B cell (primary cell): ENCODE measurements at regions not wholly inside any gene's neighbourhood (a gene's known extent, or its start where the extent isn't known, plus 50 kb on each side); places are given as distances from the start of the nearest gene placed in this dataset.

Experiments
- ATAC-seq: fragments of 200-7000 bp; cut with Tn5 transposase; one replicate; pipeline ENCODE4 v1.10.0; 2021; ENCODE audit warnings: low read depth, mild to moderate bottlenecking, moderate number of reproducible peaks, moderate library complexity
- CTCF ChIA-PET: fragments of 350-600 bp; sonication (Branson Sonifier 250); formaldehyde crosslinking; loops from one replicate; lab custom pipeline; 2021; ENCODE audit warnings: antibody characterized with exemption, inconsistent platforms; lab: Charles Lee
- POLR2A ChIA-PET: fragments of 350-600 bp; sonication (Branson Sonifier 250); formaldehyde crosslinking; loops from one replicate; lab custom pipeline; 2021; ENCODE audit warnings: antibody characterized with exemption; lab: Charles Lee
- DNase-seq: peaks from one replicate; pipeline ENCODE4 v3.0.0; 2013
- H2AFZ ChIP-seq: 2 replicates; pipeline ENCODE4 v1.6.1; 2012; ENCODE audit warnings: mild to moderate bottlenecking, low read depth, low read length; ENCODE audit not compliant: insufficient read depth, poor library complexity, severe bottlenecking
- H3K27ac ChIP-seq, 2 donors: 1 replicate in 1 of 2; 2 replicates in 1 of 2; pipeline ENCODE4 v1.5.1; 2012 to 2013; ENCODE audit warnings: low read length in 2 of 2, mild to moderate bottlenecking in 2 of 2, moderate library complexity in 1 of 2
- H3K27me3 ChIP-seq, 4 experiments: fragments of 200-600 bp in 1 of 4; sonication (generic) in 1 of 4; replicated peaks in 1 of 4; 1 replicate in 2 of 4; 2 replicates in 2 of 4; pipeline versions ENCODE4 v1.6.1 to v1.7.0; 2013 to 2016; ENCODE audit warnings: low read length in 3 of 4, mild to moderate bottlenecking in 2 of 4, mixed read lengths in 1 of 4, moderate library complexity in 1 of 4; ENCODE audit not compliant: insufficient read depth in 4 of 4, control insufficient read depth in 3 of 4; ENCODE audit errors: control extremely low read depth in 1 of 4
- H3K36me3 ChIP-seq, 2 experiments: replicated peaks in 1 of 2; 1 replicate in 1 of 2; 2 replicates in 1 of 2; pipeline versions ENCODE4 v1.6.1 to v1.7.1; 2013; ENCODE audit warnings: low read length in 1 of 2; ENCODE audit not compliant: insufficient read depth in 2 of 2, control insufficient read depth in 1 of 2; ENCODE audit errors: control extremely low read depth in 1 of 2, extremely low read depth in 1 of 2
- H3K4me1 ChIP-seq, 2 donors: fragments of 200-600 bp in 1 of 2; sonication (generic) in 1 of 2; 1 replicate in 1 of 2; 2 replicates in 1 of 2; pipeline versions ENCODE4 v1.5.1 to v1.6.1; 2013 to 2017; ENCODE audit warnings: low read length in 2 of 2; ENCODE audit not compliant: control insufficient read depth in 2 of 2, insufficient read depth in 2 of 2
- H3K4me2 ChIP-seq: replicated peaks from 2 replicates; pipeline ENCODE3; 2012; ENCODE audit warnings: mild to moderate bottlenecking, low read depth, low read length; ENCODE audit not compliant: poor library complexity, severe bottlenecking
- H3K4me3 ChIP-seq, 5 experiments: fragments of 200-600 bp in 1 of 5; sonication (generic) in 1 of 5; 1 replicate in 3 of 5; 2 replicates in 2 of 5; pipeline versions ENCODE4 v1.5.1 to v1.7.0; 2011 to 2016; ENCODE audit warnings: low read length in 4 of 5, mild to moderate bottlenecking in 4 of 5, low read depth in 2 of 5, control low read depth in 1 of 5, moderate library complexity in 1 of 5; ENCODE audit not compliant: insufficient read depth in 1 of 5; ENCODE audit errors: control extremely low read depth in 1 of 5, extremely low read depth in 1 of 5
- H3K79me2 ChIP-seq: fragments of 200-600 bp; sonication (generic); one replicate; pipeline ENCODE4 v1.6.0; 2016; ENCODE audit warnings: low read length; ENCODE audit not compliant: control insufficient read depth, insufficient read depth
- H3K9ac ChIP-seq: fragments of 200-600 bp; sonication (generic); 2 replicates; pipeline ENCODE4 v1.6.1; 2017; ENCODE audit warnings: mild to moderate bottlenecking, low read length, moderate library complexity
- H3K9me3 ChIP-seq, 3 donors: one replicate each; pipeline versions ENCODE4 v1.6.1 to v1.7.1; 2013; ENCODE audit warnings: low read length in 2 of 3; ENCODE audit not compliant: control insufficient read depth in 2 of 3, insufficient read depth in 1 of 3; ENCODE audit errors: control extremely low read depth in 1 of 3
- H4K20me1 ChIP-seq: 2 replicates; pipeline ENCODE4 v1.6.0; 2012; ENCODE audit warnings: mild to moderate bottlenecking, low read length; ENCODE audit not compliant: insufficient read depth, control insufficient read depth, poor library complexity, severe bottlenecking
- H3K27ac Mint-ChIP-seq: one replicate; pipeline ENCODE4 v1.8.0; 2021; ENCODE audit warnings: mixed read lengths
- H3K27me3 Mint-ChIP-seq: one replicate; pipeline ENCODE4 v1.8.0; 2021; ENCODE audit warnings: mixed read lengths
- H3K4me1 Mint-ChIP-seq: one replicate; pipeline ENCODE4 v1.8.0; 2021; ENCODE audit warnings: mixed read lengths
- H3K4me3 Mint-ChIP-seq: one replicate; pipeline ENCODE4 v1.8.0; 2021; ENCODE audit warnings: mixed read lengths
- H3K9me3 Mint-ChIP-seq: one replicate; pipeline ENCODE4 v1.8.0; 2022; ENCODE audit warnings: mixed read lengths; ENCODE audit not compliant: insufficient read depth
- EZH2 ChIP-seq: IDR thresholded peaks from 2 replicates; pipeline ENCODE4 v1.6.1; 2012; ENCODE audit warnings: borderline replicate concordance, low read depth, mild to moderate bottlenecking, moderate library complexity, low read length; ENCODE audit not compliant: insufficient read depth, poor library complexity, severe bottlenecking
- WGBS: methylation state at CpG from one replicate; pipeline ENCODE4 v1.1.5; 2013; ENCODE audit warnings: missing lambda C conversion rate; ENCODE audit not compliant: insufficient coverage; 5-methylcytosine and 5-hydroxymethylcytosine counted together
- intact Hi-C: fragments of 100-400 bp; cut with micrococcal nuclease; formaldehyde crosslinking; loops from one replicate; pipeline ENCODE4 v1.10.0; 2022
- TF ChIP-seq, protein P1 (sequence below): fragments of 200-600 bp; IDR thresholded peaks from one replicate; pipeline ENCODE4 v1.8.0; 2022; ENCODE audit warnings: antibody characterized with exemption, mild to moderate bottlenecking

DNA sequence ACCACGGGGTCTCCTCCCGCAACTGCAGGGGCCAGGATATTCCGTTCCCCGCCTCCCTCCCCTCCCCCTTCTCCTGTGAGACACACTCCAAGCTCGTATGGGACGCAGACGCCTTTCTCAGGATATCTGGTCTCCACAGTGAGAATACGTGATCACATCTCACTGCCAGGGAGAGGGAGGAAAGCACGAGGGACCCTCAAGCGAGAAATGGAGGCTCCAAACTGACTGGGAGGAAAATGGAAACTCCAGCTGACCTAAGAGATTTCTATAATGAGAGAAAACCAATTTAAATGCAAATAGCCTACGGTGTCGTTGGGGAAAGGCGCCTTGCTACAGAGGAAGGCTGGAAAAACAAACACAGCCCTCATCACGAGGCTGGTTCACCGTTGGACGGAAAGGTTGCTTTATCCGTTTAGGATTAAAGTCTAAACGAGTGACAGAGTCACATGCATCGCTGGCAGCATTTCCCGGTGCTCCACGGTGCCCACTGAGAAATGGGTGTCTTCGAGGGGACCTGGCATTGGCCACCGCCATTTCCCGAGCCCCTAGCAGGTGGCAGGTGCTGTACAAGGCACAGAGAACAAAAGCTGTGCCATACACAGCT, 116.9 kb upstream of the CPEB4 start:
- H3K9me3 Mint-ChIP-seq: no peaks in the 10 kb centered on the region
- Histone ChIP-seq H3K79me2 (no peaks in the 10 kb centered on the region), H3K4me1 (peaks cover 11 to 14% of the 10 kb centered on the region in 2 donors), H3K36me3 (no peaks in the 10 kb centered on the region), H2AFZ (no peak overlapping the region), H3K9ac (no peak overlapping the region), H3K27ac (no peak overlapping the region), H3K4me3 (no peak overlapping the region), H4K20me1 (no peaks in the 10 kb centered on the region), H3K9me3 (no peaks in the 10 kb centered on the region), H3K4me2 (no peak overlapping the region), H3K27me3 (no peaks in the 10 kb centered on the region)
- ChIA-PET CTCF (no interaction called here), POLR2A (no interaction called here)
- H3K27me3 Mint-ChIP-seq: no peaks in the 10 kb centered on the region
- DNase-seq (no peak), ATAC-seq (no peak)
- H3K4me3 Mint-ChIP-seq: no peak overlapping the region
- intact Hi-C loops: no loop called here
- 89% methylated on average over 20 of the region's 24 CpGs for WGBS
- H3K4me1 Mint-ChIP-seq: peaks cover 12% of the 10 kb centered on the region
- H3K27ac Mint-ChIP-seq: no peak overlapping the region
- TF ChIP-seq, protein P1, sequence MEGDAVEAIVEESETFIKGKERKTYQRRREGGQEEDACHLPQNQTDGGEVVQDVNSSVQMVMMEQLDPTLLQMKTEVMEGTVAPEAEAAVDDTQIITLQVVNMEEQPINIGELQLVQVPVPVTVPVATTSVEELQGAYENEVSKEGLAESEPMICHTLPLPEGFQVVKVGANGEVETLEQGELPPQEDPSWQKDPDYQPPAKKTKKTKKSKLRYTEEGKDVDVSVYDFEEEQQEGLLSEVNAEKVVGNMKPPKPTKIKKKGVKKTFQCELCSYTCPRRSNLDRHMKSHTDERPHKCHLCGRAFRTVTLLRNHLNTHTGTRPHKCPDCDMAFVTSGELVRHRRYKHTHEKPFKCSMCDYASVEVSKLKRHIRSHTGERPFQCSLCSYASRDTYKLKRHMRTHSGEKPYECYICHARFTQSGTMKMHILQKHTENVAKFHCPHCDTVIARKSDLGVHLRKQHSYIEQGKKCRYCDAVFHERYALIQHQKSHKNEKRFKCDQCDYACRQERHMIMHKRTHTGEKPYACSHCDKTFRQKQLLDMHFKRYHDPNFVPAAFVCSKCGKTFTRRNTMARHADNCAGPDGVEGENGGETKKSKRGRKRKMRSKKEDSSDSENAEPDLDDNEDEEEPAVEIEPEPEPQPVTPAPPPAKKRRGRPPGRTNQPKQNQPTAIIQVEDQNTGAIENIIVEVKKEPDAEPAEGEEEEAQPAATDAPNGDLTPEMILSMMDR: no peak
- no peak for TF ChIP-seq EZH2

DNA sequence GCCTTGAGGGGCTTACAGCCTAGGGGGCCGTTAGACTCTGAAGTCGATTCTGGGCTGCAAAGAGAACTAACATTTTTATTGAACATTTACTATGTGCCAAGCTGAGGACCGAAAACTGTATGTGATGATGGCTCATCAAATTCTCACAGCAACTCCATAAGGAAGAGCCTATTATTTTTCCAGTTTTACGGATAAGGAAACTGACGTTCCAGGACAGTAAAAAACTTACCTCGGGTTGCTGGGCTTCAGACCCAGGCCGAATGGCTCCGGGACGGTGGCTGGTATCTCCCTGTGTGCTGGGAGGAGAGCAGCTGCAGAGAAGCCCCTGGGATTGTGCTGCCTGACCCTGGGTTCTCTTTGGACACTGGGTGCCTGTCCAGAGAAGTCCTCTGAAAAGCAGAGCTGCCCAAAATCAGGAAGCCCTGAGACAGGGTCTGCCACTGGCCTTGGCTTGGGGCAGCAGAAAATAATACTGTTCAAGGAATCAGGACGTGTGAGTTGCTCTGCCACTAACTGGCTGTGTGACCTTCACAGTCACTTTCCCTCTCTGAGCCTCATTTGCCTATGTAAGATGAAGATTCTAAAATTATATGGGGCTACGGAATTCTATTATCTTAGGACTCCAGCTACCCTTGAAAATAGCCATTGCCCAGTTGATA, 116.3 kb upstream of the CPEB4 start:
- ATAC-seq (no peak), DNase-seq (no peak)
- no peak overlapping the region for H3K9ac ChIP-seq
- H3K36me3 ChIP-seq: no peaks in the 10 kb centered on the region
- no peak overlapping the region for H3K27ac ChIP-seq
- H3K4me2 ChIP-seq: no peak overlapping the region
- TF ChIP-seq EZH2: no peak
- TF ChIP-seq, protein P1: no peak
- H3K4me3 ChIP-seq: no peak overlapping the region
- Mint-ChIP-seq H3K4me3 (no peak overlapping the region), H3K27ac (no peak overlapping the region), H3K9me3 (no peaks in the 10 kb centered on the region), H3K27me3 (no peaks in the 10 kb centered on the region), H3K4me1 (peaks cover 11% of the 10 kb centered on the region)
- ChIA-PET CTCF (no interaction called here), POLR2A (no interaction called here)
- no peaks in the 10 kb centered on the region for H3K79me2 ChIP-seq
- peaks cover 13 to 16% of the 10 kb centered on the region in 2 donors for H3K4me1 ChIP-seq
- no peak overlapping the region for H2AFZ ChIP-seq
- no peaks in the 10 kb centered on the region for H3K27me3 ChIP-seq
- no peaks in the 10 kb centered on the region for H3K9me3 ChIP-seq
- intact Hi-C loops: no loop called here
- H4K20me1 ChIP-seq: no peaks in the 10 kb centered on the region
- 86% methylated on average over 9 of the region's 11 CpGs for WGBS
